Transverse colon (tissue), 4 donors: ENCODE measurements at regions not wholly inside any gene's neighbourhood (a gene's known extent, or its start where the extent isn't known, plus 50 kb on each side); places are given as distances from the start of the nearest gene placed in this dataset.

Source experiments
- DNase-seq: peaks from one replicate; pipeline ENCODE4 v3.0.0-alpha.2; 2019
- H3K27ac ChIP-seq, 4 donors: fragments of 200-600 bp; sonication (generic); 2 replicates each; pipeline ENCODE4 v1.5.1; 2016 to 2018; ENCODE audit warnings: inconsistent platforms in 4 of 4
- H3K27me3 ChIP-seq: fragments of 200-600 bp; sonication (generic); 2 replicates; pipeline ENCODE4 v1.5.1; 2017; ENCODE audit warnings: inconsistent platforms
- H3K36me3 ChIP-seq, 4 donors: fragments of 200-600 bp; sonication (generic); 2 replicates each; pipeline ENCODE4 v1.5.1; 2017 to 2019; ENCODE audit warnings: inconsistent platforms in 4 of 4
- H3K4me1 ChIP-seq, 4 donors: fragments of 200-600 bp; sonication (generic); 2 replicates each; pipeline ENCODE4 v1.5.1; 2017 to 2020; ENCODE audit warnings: inconsistent platforms in 4 of 4
- H3K4me3 ChIP-seq, 4 donors: fragments of 200-600 bp; sonication (generic); 1 replicate in 1 of 4; 2 replicates in 3 of 4; pipeline versions ENCODE4 v1.5.1 to v1.6.1; 2017 to 2019; ENCODE audit warnings: inconsistent platforms in 4 of 4
- H3K9me3 ChIP-seq, 2 donors: fragments of 200-600 bp; sonication (generic); 2 replicates each; pipeline ENCODE4 v1.5.1; 2017 to 2019; ENCODE audit warnings: inconsistent platforms in 2 of 2
- CTCF ChIP-seq, 5 experiments: fragments of 200-600 bp in 3 of 5; fragments of 450-650 bp in 2 of 5; sonication (generic) in 3 of 5; IDR thresholded peaks; 1 replicate in 2 of 5; 2 replicates in 3 of 5; pipeline ENCODE4 v1.5.1; 2016 to 2017; ENCODE audit warnings: antibody characterized with exemption in 5 of 5, inconsistent platforms in 3 of 5, mild to moderate bottlenecking in 2 of 5, moderate library complexity in 1 of 5
- EP300 ChIP-seq: sonication (generic); formaldehyde crosslinking; IDR thresholded peaks from one replicate; pipeline ENCODE4 v1.6.1; 2017; ENCODE audit warnings: antibody characterized with exemption, low read depth
- POLR2A ChIP-seq: fragments of 450-650 bp; IDR thresholded peaks from one replicate; pipeline ENCODE4 v1.6.1; 2016; ENCODE audit warnings: antibody characterized with exemption, mild to moderate bottlenecking, moderate library complexity
- POLR2AphosphoS5 ChIP-seq, 3 donors: sonication (generic); formaldehyde crosslinking; IDR thresholded peaks; one replicate each; pipeline ENCODE4 v1.6.1; 2016; ENCODE audit warnings: antibody characterized with exemption in 3 of 3
- WGBS, 2 donors: methylation state at CpG; one replicate each; pipeline ENCODE4 v1.1.5; 2018; ENCODE audit warnings: low coverage in 1 of 2; 5-methylcytosine and 5-hydroxymethylcytosine counted together
- in situ Hi-C, 4 donors: fragments of 200-750 bp; cut with MboI; loops; one replicate each; pipeline versions ENCODE4 v1.15.0 to v1.15.1; 2017; ENCODE audit warnings: low sequenced_read_pairs in 3 of 4, low pct_ligation_motif_present in 1 of 4, low pct_unique_long_range_greater_than_20kb in 1 of 4
- intact Hi-C: fragments of 100-400 bp; cut with DNase I; formaldehyde crosslinking; loops from one replicate; pipeline ENCODE4 v1.15.1; 2023; ENCODE audit warnings: low total_unique reads

- Histone ChIP-seq H3K9me3 (no peaks in the 10 kb centered on the region), H3K27me3 (no peaks in the 10 kb centered on the region), H3K36me3 (no peaks in the 10 kb centered on the region), H3K27ac (peak overlapping the region; percentile 39 to 69 (median 46)), H3K4me3 (no peak overlapping the region), H3K4me1 (peaks cover 12 to 53% (median 29%) of the 10 kb centered on the region in 4 donors)
- peak; percentile 63 for DNase-seq
- in situ Hi-C loops = loop anchor here in 2 of 4 donors (10.0 kb wide), 1 partner anchor 147 kb away; no protein-coding TSS in a partner anchor
- TF ChIP-seq POLR2AphosphoS5 (IDR thresholded peaks at IDR 0.05) = peak in 1 of 3 donors; percentile 29
- TF ChIP-seq EP300 = no peak
- intact Hi-C loops = no loop called here
- 38 to 47% methylated on average over 3 to 5 of the region's 5 CpGs for WGBS, 2 donors
These were observed 127.4 kb downstream of the PALM2AKAP2 start for GRCh38 chr9:109907400-109907799.

- in situ Hi-C loops (loop anchor here in 2 of 4 donors (10.0 kb wide), 1 partner anchor 147 kb away; no protein-coding TSS in a partner anchor), intact Hi-C loops (no loop called here)
- H3K4me3 ChIP-seq = no peak overlapping the region
- H3K9me3 ChIP-seq = no peaks in the 10 kb centered on the region
- TF ChIP-seq CTCF (IDR thresholded peaks at IDR 0.05) (no peak), POLR2AphosphoS5 (IDR thresholded peaks at IDR 0.05) (no peak), POLR2A (no peak), EP300 (no peak)
- no peak for DNase-seq
- H3K4me1 ChIP-seq = peaks cover 12 to 58% (median 30%) of the 10 kb centered on the region in 4 donors
- no peaks in the 10 kb centered on the region for H3K27me3 ChIP-seq
- H3K36me3 ChIP-seq = no peaks in the 10 kb centered on the region
- WGBS, 2 donors = 54 to 58% methylated on average over 4 of the region's 4 CpGs
- peak overlapping the region; percentile 39 to 69 (median 46) for H3K27ac ChIP-seq
These were observed 127.9 kb downstream of the PALM2AKAP2 start for GRCh38 chr9:109907810-109908458.

GRCh38 chr9:109908459-109909390, 128.7 kb downstream of the PALM2AKAP2 start:
- H3K4me3 ChIP-seq = no peak overlapping the region
- in situ Hi-C loops = loop anchor here in 2 of 4 donors (10.0 kb wide), 1 partner anchor 146 kb away; no protein-coding TSS in a partner anchor
- peak overlapping the region; percentile 39 to 69 (median 46) for H3K27ac ChIP-seq
- H3K36me3 ChIP-seq = no peaks in the 10 kb centered on the region
- no peaks in the 10 kb centered on the region for H3K9me3 ChIP-seq
- no peak for DNase-seq
- peaks cover 12 to 65% (median 33%) of the 10 kb centered on the region in 4 donors for H3K4me1 ChIP-seq
- TF ChIP-seq POLR2A = no peak
- TF ChIP-seq EP300 = no peak
- no peak for TF ChIP-seq CTCF (IDR thresholded peaks at IDR 0.05)
- no peak for TF ChIP-seq POLR2AphosphoS5 (IDR thresholded peaks at IDR 0.05)
- intact Hi-C loops = no loop called here
- WGBS, 2 donors = 77 to 83% methylated on average over 11 to 12 of the region's 12 CpGs
- H3K27me3 ChIP-seq = no peaks in the 10 kb centered on the region

- peak overlapping the region; percentile 35 to 70 (median 62) for H3K27ac ChIP-seq
- H3K36me3 ChIP-seq = no peaks in the 10 kb centered on the region
- WGBS, 2 donors = 70 to 73% methylated on average over 3 to 5 of the region's 5 CpGs
- intact Hi-C loops (no loop called here), in situ Hi-C loops (no loop called here)
- H3K9me3 ChIP-seq = no peaks in the 10 kb centered on the region
- TF ChIP-seq CTCF (IDR thresholded peaks at IDR 0.05) (no peak), POLR2A (no peak), EP300 (no peak), POLR2AphosphoS5 (IDR thresholded peaks at IDR 0.05) (peak in 2 of 3 donors; percentile 15 to 28)
- H3K27me3 ChIP-seq = no peaks in the 10 kb centered on the region
- DNase-seq = peak; percentile 60
- H3K4me1 ChIP-seq = peaks cover 12 to 63% (median 30%) of the 10 kb centered on the region in 4 donors
- H3K4me3 ChIP-seq = no peak overlapping the region
These were observed 130.9 kb downstream of the PALM2AKAP2 start for GRCh38 chr9:109910671-109911518.
